ENCODE measurements at regions not wholly inside any gene's neighbourhood (a gene's known extent, or its start where the extent isn't known, plus 50 kb on each side); places are given as distances from the start of the nearest gene placed in this dataset.

GRCh38 chr7:69182596-69183467 is 415.4 kb upstream of the AUTS2 start:
- TF ChIP-seq, protein P1, sequence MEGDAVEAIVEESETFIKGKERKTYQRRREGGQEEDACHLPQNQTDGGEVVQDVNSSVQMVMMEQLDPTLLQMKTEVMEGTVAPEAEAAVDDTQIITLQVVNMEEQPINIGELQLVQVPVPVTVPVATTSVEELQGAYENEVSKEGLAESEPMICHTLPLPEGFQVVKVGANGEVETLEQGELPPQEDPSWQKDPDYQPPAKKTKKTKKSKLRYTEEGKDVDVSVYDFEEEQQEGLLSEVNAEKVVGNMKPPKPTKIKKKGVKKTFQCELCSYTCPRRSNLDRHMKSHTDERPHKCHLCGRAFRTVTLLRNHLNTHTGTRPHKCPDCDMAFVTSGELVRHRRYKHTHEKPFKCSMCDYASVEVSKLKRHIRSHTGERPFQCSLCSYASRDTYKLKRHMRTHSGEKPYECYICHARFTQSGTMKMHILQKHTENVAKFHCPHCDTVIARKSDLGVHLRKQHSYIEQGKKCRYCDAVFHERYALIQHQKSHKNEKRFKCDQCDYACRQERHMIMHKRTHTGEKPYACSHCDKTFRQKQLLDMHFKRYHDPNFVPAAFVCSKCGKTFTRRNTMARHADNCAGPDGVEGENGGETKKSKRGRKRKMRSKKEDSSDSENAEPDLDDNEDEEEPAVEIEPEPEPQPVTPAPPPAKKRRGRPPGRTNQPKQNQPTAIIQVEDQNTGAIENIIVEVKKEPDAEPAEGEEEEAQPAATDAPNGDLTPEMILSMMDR (IDR thresholded peaks at IDR 0.05): no peak
- TF ChIP-seq POLR2A (IDR thresholded peaks at IDR 0.05): no peak
